ENCODE measurements at regions not wholly inside any gene's neighbourhood (a gene's known extent, or its start where the extent isn't known, plus 50 kb on each side); places are given as distances from the start of the nearest gene placed in this dataset.
"Not testable (repeated sequence)": the region's sequence is repeated elsewhere in the genome, so short reads cannot be mapped to it uniquely, and the experiment has no call there.

GRCh38 chr22:49721211-49721763, 106.4 kb downstream of the BRD1 start:
- DNase-seq: no peak

DNA sequence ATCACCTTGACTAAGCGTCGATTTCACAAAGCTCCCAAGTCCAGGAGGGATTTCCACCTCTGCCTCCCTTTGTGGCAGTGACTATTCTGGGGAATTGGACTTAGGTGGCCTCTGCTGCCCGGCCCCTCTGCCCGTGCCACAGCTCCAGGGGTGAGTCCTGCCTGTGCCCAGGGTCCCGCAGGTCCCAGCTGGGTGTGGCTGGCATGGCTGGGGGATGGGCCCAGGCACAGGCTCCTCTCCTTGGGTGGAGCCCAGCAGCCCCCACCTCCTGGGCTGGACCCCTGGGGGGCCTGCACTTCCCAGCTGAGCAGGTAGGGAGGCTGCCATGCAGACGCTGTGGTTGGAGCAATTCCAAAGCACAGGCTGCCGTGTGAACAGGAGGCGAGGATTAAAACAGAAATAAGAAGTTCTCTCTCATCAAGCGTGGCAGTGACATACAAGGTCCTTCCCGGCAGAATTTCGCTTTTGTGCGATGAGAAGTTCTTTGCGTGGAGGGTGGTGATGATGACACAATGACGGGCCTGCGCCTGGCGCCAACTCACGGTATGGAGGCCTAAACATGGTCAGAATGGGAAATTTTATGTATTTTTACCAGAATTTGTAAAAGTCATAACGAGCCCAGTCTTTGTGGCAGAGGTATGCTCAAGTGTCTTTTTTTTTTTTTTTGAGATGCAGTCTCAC, 107.3 kb downstream of the BRD1 start:
- no peak for DNase-seq

GRCh38 chr22:49719046-49719445, 108.6 kb downstream of the BRD1 start:
- DNase-seq: no peak

DNA sequence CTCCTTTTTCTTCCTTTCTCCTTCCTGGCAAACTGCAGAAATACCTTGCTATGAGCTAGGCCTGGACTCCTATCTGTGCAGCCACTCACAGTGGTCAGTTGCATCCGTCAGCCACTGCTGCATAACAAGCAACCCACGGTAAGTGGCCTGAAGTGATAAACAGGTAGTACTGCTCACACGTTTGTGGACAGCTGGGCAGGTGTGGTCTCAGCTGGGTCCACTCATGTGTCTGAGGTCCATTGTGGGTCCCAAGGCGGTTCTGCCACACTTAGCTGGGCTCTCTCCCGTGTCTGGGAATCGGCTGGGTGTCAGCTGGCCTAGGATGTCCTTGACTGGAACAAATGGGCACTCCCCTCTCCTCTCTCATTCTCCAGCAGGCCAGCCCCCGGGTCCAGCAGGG, 109.3 kb downstream of the BRD1 start:
- DNase-seq: no peak

DNA sequence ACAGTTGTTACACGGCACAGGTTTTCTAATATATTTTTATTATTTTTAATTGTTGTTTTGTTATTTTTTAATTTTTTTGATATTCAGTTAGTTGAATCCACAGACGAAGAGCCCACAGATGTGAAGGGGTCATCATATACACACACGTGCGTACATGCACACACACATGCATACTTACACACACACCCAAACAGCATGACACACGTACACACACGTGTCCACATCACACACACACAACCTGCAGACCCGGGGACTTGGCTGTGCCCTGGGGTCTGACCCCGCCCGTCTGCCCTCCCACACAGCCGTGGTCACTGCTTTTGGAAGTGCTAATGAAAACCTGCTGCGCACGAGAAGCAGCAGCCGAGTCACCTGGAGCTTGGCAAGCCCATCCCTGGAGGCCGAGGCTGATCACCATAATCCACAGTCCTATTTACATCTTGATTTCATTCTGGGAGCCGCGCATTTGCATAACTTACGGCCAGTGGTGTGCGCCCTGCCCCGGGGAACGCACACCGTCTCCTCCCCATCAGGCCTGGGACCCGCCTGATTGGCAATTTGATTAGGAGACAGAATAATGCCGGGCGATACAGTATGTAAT, 110.3 kb downstream of the BRD1 start:
- no peak for DNase-seq

GRCh38 chr22:49716441-49716840, 111.2 kb downstream of the BRD1 start:
- no peak for DNase-seq

DNA sequence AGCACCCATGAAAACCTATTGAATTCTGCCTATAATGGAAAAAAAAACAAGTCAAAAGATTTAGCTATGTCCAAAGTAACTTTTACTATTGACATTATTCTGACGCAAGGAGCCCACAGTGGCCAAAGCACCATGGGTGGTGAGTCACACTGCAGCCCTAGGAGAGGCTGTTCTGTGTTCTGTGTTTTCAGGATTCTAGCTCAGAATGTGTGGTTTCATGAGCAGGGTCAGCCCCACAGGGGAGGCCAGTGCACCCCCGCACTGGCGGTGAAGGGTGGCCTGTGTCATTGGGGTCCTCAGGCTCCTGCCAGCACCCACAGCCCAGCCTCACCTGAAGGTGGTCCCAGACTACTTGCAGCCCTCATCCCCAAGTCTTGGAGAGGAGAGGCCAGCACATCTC, 112.2 kb downstream of the BRD1 start:
- no peak for DNase-seq

DNA sequence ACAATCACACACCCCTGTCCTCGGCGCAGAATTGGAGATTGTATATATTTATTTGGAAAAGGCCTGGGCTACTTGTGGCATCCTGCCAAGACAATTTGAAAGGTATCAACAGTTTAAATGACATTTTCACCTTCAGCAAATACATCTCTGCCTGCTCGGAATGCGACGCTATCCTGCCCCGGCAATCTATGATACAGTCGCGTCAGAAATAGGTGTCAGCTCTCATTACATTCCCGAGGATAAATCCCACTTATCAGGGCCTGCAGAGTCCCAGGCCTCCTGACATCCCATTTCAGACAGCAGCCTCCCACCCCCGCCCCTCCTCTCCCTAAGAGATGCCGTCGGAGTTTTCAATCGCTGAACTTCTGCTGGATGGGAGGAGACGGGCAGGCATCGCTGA, 114.7 kb downstream of the BRD1 start:
- no peak for DNase-seq

DNA sequence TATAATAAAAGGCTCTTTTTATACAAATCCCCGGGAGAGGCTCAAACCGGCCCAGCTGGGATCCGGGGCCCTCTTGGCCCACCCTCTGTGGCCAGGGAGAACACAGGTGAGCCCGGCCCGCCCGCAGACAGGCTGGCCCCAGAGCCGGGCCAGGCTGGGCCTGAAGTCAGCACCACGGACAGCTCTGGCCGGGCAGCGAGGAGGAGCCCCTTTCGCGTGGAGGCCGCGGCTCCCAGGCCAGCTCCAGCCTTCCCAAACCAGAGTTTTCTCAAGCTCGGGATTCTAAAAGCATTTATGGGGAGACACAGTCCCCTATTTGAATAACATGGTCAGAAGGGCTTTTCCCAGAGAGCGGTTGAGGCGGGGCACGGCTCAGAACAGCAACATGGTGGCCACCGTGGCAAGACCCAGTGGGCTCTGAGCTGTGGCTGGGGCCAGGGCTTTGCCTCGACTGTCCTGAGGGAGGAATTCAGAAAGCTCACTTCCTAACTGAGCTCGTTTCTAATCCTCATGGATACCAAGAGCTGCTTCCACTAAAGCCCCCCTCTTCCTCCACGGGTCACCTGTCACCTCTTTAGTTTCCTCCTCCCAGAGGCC, 115.4 kb downstream of the BRD1 start:
- no peak for DNase-seq

GRCh38 chr22:49710746-49711145, 116.9 kb downstream of the BRD1 start:
- no peak for DNase-seq

DNA sequence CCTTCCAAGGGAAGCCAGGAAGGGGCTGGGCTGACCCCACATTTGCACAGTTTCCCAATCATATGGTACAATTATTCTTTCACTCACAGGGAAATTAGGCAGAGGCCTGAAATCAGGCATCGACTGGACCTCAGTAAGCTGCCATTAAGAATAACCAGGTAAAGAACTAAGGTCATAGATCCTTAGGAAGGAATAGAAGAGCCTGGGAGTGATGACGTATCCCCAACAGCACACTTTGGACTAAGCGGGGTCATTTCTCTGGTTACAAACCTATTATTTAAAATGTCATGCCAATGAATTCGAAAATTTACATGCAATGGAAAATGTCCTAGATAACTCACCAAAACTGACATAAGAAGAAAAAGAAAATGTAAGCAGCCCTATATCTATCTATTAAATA, 118.2 kb downstream of the BRD1 start:
- no peak for DNase-seq

- DNase-seq: no peak
Measured at GRCh38 chr22:49705972-49706352, 121.7 kb downstream of the BRD1 start.

DNA sequence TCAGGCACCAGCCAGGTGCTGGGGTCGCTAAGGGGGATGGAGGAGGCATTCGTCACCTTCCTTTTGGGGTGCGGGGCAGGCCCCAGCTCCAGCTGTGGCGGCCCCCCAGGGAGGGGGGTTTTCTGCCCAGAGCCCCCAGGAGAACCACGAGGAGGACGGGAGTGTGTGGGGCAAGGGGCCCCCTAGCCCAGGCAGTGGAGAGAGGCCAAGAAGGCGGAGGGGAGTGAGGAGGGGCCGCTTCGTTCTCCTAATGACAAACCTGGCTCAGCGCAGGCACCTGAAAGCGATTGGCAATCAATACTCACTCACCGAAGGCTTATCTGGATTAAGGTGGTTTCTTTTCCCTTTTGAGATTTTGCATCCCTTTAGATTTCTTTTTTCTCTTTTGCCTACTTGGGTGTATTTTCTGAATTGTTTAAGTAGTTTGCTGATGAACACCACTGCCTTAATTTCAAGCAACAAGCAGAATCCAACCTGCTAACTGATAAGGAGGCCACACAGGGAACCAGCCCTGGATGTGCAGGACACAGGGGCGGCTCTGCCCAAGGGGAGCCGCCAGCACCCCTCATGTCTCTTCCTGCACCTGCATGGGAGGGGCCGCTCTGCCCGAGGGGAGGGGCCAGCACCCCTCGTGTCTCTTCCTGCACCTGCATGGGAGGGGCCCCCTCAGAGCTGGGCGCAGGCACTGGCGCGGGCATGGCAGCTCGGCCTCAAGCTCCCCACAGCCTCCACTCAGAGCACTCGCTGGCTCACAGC, 122.3 kb downstream of the BRD1 start:
- no peak for DNase-seq

DNA sequence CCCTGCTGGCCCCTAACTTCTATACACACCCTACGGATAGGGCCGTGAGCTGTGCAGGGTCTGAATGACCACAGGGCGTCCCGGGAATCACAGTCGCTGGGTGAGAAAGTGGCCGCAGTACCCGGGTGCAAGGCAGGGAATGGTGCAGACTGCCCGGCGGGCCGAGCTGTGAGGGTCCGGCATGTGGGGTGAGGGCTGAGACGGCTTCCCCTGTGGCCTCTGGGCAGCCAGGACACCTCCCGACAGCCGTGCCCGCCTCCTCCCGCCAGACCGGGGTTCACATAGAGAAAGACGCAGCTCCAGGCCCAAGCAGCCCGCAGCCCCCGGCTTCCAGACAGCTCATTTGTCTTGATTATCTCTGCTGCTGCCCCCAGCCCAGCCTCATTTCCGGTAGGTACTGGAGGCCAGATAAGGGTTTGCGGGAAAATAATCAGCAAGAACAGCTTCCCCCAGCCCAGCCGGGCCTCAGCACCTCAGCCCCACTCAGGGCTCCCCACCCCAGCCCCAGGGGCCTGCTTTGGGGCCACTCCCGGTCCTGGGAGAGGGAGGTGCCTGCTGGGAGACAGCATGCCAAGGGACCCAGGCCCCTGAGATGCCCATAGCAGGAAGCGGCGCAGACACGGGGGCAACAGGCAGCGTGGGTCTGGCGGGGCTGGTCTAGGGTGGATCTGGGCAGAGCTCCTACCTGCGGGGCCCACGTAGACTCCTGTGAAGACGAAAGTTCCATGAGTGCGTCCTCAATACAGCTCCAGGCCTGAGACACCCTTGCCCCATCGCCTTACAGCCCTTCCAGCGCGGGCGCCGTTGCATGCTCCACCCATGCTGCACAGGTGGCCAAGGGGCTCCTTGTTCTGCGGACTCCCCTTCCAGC, 123.1 kb downstream of the BRD1 start:
- DNase-seq: no peak

DNA sequence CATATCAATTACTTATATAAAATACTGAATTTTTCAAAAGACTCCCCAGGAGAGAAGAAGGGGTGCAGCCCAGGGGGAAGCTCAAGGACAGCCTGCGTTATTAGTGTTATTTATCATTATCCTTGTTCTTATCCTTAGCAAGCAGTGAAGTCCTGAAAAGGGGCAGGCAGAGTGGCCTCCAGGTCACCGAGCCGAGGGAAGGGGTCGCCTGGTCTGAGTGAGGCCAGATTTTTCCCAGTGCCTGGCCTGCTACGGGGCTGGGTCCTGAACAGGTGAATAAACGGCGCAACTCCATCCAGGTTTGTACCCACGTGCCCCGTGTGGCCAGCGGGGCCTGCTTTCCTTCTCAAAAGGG, 123.7 kb downstream of the BRD1 start:
- DNase-seq: no peak

DNA sequence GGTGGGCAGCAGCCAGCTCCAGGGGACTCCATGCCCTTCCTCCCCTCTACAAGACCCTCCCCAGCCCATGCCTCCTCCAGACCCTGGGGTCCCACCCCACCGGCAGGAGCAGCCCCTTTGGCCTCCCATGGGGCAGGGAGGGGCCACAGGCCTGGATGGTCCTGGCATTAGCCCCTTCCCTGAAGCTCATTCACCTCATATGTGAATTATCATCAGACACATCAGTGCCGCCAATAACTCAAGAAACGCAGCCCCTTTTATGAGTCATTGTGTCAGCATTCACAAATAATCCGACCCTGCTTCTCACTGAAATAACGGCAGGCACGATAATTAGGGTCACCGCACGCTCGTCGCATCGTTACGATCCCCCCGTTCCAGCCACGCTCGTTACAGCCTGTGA, 124.2 kb downstream of the BRD1 start:
- DNase-seq: no peak

DNA sequence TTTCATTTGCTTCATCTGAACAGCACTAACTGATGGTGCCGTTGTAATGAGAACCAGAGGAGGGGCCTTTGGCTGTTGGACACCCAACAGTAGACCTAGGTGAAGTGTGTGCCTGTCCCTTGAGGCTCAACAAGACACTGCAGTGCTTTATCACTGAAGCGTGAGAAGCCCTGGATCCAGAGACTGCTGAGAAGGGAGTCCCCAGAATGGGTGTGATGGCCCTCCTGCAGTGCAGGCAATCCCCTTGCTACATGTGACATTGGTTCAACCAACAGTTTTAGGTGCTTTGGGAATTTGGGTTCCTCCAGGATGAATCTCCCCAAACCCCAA, 125.6 kb downstream of the BRD1 start:
- DNase-seq: no peak

- DNase-seq: no peak
Measured at GRCh38 chr22:49701380-49702067, 126.1 kb downstream of the BRD1 start.

- DNase-seq: no peak
Measured at GRCh38 chr22:49699928-49700498, 127.7 kb downstream of the BRD1 start.

DNA sequence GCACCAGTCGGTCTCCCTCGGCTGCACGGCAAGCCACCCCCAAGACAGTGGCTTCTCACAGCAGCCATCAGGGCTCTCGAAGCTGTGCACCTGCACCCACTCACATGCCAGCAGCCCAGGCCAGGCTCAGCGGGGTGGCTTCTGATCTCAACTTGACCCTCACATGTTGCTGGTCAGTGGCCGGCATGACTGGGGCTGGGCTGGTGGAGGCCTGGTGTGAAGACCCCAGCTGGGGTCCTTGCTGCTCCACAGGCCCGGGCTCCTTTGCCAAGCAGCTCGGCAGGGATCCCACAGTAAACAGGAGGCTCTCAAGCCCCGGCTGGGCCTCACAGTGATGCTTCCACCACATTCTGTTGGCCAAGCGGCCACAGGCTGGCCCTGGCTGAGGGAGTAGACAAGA, 128.2 kb downstream of the BRD1 start:
- DNase-seq: no peak

DNA sequence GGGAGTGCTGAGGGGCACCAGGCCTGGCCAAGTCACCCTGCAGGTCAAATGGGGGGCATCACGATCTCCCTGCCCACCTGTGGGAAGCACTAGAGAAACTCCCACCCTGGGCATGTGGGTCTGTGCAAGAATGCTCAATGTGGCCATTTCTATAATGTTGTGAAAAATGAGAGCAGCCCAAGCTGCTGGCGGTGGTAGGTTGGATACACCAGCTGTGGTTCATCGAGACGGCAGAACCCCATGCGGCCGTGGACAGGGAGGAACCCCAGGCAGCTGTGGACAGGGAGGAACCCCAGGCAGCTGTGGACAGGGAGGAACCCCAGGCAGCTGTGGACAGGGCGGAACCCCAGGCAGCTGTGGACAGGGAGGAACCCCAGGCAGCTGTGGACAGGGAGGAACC, 129.1 kb downstream of the BRD1 start:
- not testable (repeated sequence) for DNase-seq

GRCh38 chr22:49697047-49697446, 130.6 kb downstream of the BRD1 start:
- DNase-seq: no peak
